ENCODE measurements at regions not wholly inside any gene's neighbourhood (a gene's known extent, or its start where the extent isn't known, plus 50 kb on each side); places are given as distances from the start of the nearest gene placed in this dataset.

DNA sequence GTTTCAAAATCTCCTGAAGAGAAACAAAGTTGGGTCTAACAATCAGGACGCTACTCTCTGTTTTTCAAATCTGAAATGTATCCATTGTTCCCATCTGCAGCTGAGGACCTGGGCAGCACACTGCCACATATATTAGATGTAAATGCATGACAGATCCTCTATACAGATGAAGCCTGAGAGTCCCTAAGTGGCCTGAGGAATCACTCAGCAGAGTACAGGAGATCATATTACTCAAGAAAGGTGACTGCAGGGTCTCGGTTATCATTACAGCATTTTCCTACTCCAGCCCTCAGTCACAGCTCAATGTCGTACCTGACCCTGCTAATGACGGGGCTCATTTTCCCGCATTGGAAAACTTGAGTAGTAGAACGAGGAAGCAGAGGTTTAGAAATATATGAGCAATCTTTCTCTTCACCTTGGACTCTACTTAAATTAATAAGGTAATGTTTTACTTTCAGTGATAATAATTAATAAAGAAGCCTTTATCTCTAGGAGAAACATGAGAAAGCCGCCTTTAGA, 256.2 kb upstream of the IRAK1BP1 start:
- CTCF ChIA-PET = interaction anchor here (1.0 kb wide), 1 partner anchor 15 kb away, joined by 3 read pairs; no protein-coding TSS in a partner anchor
- no peak for DNase-seq
- H4K20me1 ChIP-seq (ENCODE audit: insufficient read depth, low read length) = no peaks in the 10 kb centered on the region

More for the DNA sequence above, 256.2 kb upstream of the IRAK1BP1 start:
- no peak overlapping the region for H2AK9ac ChIP-seq (replicated peaks; ENCODE audit: low read depth, low read length, poor library complexity)
- no peaks in the 10 kb centered on the region for H3K36me3 ChIP-seq (ENCODE audit: control insufficient read depth, insufficient read depth, low read length)
- H3K4me1 ChIP-seq (ENCODE audit: control insufficient read depth, insufficient read depth, low read length) = peaks cover 12% of the 10 kb centered on the region
- H3K4ac ChIP-seq (ENCODE audit: low read depth, low read length) = no peak overlapping the region
- peak overlapping the region; percentile 65; the same call in 1 of the 3 replicates for H2BK15ac ChIP-seq (ENCODE audit: low read depth, low read length)
- H3K9me1 ChIP-seq (ENCODE audit: insufficient read depth, low read length) = peaks cover 5% of the 10 kb centered on the region
- 0 out of 4 replicates have a peak, but pooled peaks cover 0 to 3% of the 10 kb centered on the region in 2 experiments for H3K79me1 ChIP-seq (ENCODE audit: low read depth in 1 of 2, low read length in 2 of 2)
- H4K8ac ChIP-seq (ENCODE audit: low read depth in 2 of 2, low read length in 2 of 2) = peak overlapping the region in 1 of 2 experiments; percentile 19; a peak in 1 of 4 replicates
- dilution Hi-C loops (cut with HindIII; ENCODE audit: low sequenced_read_pairs, unreplicated experiment) = no loop called here
- no peak overlapping the region for H3K9ac ChIP-seq (ENCODE audit: low read depth, low read length)
- no peak overlapping the region for H2BK5ac ChIP-seq (ENCODE audit: low read depth, low read length, poor library complexity, severe bottlenecking)
- TF ChIP-seq RAD21 (IDR thresholded peaks at IDR 0.05; ENCODE audit: low read length) (no peak), SMC3 (IDR thresholded peaks at IDR 0.05; ENCODE audit: low read depth, low read length) (no peak), RCOR1 (IDR thresholded peaks at IDR 0.05; ENCODE audit: insufficient replicate concordance, low read length) (no peak), MXI1 (IDR thresholded peaks at IDR 0.05; ENCODE audit: borderline replicate concordance, low read depth, low read length) (no peak), CHD1 (IDR thresholded peaks at IDR 0.05; ENCODE audit: low read depth, low read length) (no peak), BHLHE40 (IDR thresholded peaks at IDR 0.05; ENCODE audit: low read depth, low read length) (no peak), NFE2L2 (IDR thresholded peaks at IDR 0.05; ENCODE audit: low read depth, low read length) (no peak), CEBPB (IDR thresholded peaks at IDR 0.05; ENCODE audit: low read depth, low read length) (no peak), FOS (IDR thresholded peaks at IDR 0.05; ENCODE audit: low read depth, low read length) (no peak)
- no peak overlapping the region for H4K5ac ChIP-seq (ENCODE audit: low read depth, low read length)
- H2AFZ ChIP-seq (replicated peaks; ENCODE audit: low read length, poor library complexity) = peak overlapping the region; percentile 24
- no peak overlapping the region for H3K27ac ChIP-seq (ENCODE audit: insufficient read depth, low read length)
- no TSS peak for BruUV-seq (replicated peaks)
- no peak for ATAC-seq (ENCODE audit: low read depth)
- no peaks in the 10 kb centered on the region for H3K27me3 ChIP-seq (ENCODE audit: control insufficient read depth, insufficient read depth, low read length)
- H3K56ac ChIP-seq (ENCODE audit: extremely low read depth, insufficient read depth, low read length) = no peak overlapping the region
- intact Hi-C loops (cut with micrococcal nuclease) = loop anchor here (5.0 kb wide), 1 partner anchor 174 kb away; no protein-coding TSS in a partner anchor
- in situ Hi-C loops (cut with MboI; ENCODE audit: low sequenced_read_pairs) = loop anchor here (25.0 kb wide), 1 partner anchor 1149 kb away; the partner anchor contains the start of gene HTR1B
- H3K18ac ChIP-seq (ENCODE audit: low read depth, low read length) = no peak overlapping the region
- no CpG with 5 or more reads among the region's 7 CpGs for WGBS, 2 experiments (ENCODE audit: extremely low coverage in 2 of 2, insufficient read length in 1 of 2)
- H3K9me3 ChIP-seq (ENCODE audit: control insufficient read depth, insufficient read depth, low read length) = no peaks in the 10 kb centered on the region
- no peak overlapping the region for H3K14ac ChIP-seq (replicated peaks; ENCODE audit: low read depth, low read length)
- H2AK5ac ChIP-seq (ENCODE audit: low read depth, low read length) = no peak overlapping the region
- H2BK20ac ChIP-seq (ENCODE audit: low read depth, low read length) = peak overlapping the region; percentile 49; the same call in 1 of the 2 replicates
- H3K4me3 ChIP-seq (ENCODE audit: insufficient read depth, low read depth, low read length) = no peak overlapping the region
- no peak overlapping the region for H3K23ac ChIP-seq (ENCODE audit: low read depth, low read length)
- no peak overlapping the region for H4K91ac ChIP-seq (ENCODE audit: insufficient read depth, low read depth, low read length)
- H2BK120ac ChIP-seq (ENCODE audit: low read depth, low read length) = peak overlapping the region; percentile 35; the same call in 1 of the 2 replicates
- H3K4me2 ChIP-seq (ENCODE audit: low read depth, low read length) = no peak overlapping the region
- POLR2A ChIA-PET (ENCODE audit: unreplicated experiment) = no interaction called here

All from IMR-90 (cell line).